Fibroblast of skin of right quadriceps (primary cell): ENCODE measurements at regions not wholly inside any gene's neighbourhood (a gene's known extent, or its start where the extent isn't known, plus 50 kb on each side); places are given as distances from the start of the nearest gene placed in this dataset.

Experiments
- DNase-seq: peaks from one replicate; pipeline ENCODE4 v3.0.0-alpha.2; 2013

DNA sequence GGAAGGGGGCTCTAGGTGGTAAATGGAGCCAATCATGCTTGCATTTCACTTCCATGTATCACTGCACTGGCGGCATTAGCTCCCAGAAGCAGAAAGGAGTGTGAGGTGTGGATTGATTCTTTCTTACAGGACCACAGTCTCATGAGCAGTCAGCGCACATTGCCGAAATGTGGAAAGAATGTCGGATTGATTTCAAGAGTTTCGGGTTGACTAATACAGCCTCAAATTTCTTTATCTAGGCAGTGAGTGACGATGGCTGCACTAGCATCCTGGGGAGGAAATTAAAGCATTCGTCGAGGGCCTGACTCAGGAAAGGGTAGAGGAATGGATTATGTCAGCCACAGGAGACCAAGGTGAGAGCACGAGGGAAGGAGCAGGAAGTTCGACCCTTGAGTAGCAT lies 222.8 kb upstream of the CDYL start:
- no peak for DNase-seq

- no peak for DNase-seq
Measured at GRCh38 chr6:4550227-4550597, 226.0 kb upstream of the CDYL start.

GRCh38 chr6:4549556-4550226 lies 226.5 kb upstream of the CDYL start:
- no peak for DNase-seq

DNA sequence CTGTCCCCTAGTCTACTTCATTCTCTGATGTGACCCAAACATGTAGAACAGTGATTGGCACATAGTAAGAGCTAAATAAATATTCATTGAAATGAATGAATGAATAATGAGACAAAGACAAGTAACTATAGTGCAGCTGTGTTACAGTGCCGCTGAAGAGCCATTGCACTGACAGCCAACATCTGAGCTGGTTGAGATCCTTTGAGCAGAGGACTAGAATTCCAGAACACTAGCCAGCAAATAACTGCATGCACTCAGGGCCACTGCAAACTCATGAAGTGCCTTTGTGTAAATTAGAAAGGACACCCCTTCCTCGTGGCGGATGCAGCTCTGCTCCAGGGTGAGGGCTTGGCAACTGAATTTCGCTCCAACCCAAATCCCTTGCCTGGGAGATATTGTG lies 230.3 kb upstream of the CDYL start:
- no peak for DNase-seq

DNA sequence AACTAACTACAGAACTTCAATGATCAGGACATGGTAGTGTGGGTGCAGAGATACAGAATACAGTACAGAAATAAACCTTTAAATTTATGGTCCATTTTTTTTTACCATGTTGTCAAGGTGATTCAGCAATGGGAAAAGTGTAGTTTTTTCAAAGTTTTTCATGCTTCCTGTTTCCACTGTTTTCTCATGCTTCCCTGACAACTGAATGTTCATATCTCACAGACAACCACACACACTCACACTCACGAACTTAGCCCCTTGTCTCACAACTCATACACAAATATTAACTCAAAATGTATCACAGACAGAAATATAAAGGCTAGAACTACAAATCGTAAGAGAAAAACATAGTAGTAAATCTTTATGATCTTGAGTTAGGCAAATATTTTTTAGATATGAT lies 232.6 kb upstream of the CDYL start:
- DNase-seq, result no peak

DNA sequence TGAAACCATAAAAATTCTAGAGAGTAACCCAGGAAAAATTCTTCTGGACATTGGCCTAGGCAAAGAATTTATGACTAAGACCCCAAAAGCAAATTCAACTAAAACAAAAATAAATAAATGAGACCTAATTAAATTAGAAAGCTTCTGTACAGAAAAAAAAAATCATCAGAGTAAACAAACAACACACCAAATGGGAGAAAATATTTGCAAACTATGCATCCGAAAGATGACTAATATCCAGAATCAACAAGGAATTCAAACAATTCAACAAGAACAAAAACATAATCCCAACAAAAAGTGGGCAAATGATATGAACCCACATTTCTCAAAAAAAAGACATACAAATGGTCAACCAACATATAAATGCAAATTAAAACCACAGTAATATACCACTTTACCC lies 242.6 kb upstream of the CDYL start:
- no peak for DNase-seq

- DNase-seq, result no peak
Measured at GRCh38 chr6:4531406-4531805, 244.8 kb upstream of the CDYL start.

- no peak for DNase-seq
Measured at GRCh38 chr6:4522453-4522852, 253.8 kb upstream of the CDYL start.

DNA sequence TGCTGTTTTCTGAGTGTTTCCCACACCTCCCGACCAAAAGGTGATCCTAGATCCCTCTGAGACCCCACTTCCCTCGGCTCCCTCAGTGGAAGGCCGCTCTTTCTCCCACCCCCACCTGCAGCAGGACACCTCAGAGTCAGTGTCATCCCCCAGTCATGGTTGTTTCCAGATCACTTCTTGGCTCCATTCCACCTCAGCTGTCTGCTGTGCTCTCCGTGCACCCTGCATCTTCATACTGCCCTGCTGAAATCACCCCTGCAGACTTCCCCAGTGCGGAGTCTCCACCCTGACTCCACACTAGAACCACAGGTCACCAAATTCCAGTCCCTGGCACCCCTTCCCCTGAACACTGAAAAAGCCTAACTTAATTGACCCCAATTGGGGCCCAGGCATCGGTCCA lies 255.1 kb upstream of the CDYL start:
- no peak for DNase-seq

DNA sequence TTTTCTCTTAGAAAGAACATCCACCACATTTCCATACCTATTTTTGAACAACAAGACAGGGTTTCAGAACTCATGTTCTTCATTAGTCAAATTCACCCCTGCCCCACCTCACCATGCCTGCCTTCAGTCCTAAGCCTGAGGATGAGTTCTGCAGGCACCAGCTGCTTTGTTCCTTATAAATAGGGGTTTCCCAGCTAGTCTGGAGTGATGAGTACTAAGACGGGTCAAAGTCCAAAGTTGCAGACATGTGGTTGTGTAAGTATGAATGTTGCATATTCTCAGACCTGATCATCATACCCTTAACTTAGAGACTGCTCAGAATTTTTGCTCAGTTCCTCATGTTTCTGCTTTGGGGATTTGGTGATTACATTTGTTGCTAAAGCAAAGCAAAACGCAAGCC lies 257.7 kb upstream of the CDYL start:
- DNase-seq, result peak; percentile 26

- DNase-seq, result no peak
Measured at GRCh38 chr6:4516206-4516605, 260.0 kb upstream of the CDYL start.

- DNase-seq, result no peak
Measured at GRCh38 chr6:4513561-4513960, 262.6 kb upstream of the CDYL start.

GRCh38 chr6:4512051-4512471 lies 264.1 kb upstream of the CDYL start:
- DNase-seq, result no peak

GRCh38 chr6:4511641-4512020 lies 264.6 kb upstream of the CDYL start:
- DNase-seq, result no peak

GRCh38 chr6:4510906-4511640 lies 265.1 kb upstream of the CDYL start:
- no peak for DNase-seq

DNA sequence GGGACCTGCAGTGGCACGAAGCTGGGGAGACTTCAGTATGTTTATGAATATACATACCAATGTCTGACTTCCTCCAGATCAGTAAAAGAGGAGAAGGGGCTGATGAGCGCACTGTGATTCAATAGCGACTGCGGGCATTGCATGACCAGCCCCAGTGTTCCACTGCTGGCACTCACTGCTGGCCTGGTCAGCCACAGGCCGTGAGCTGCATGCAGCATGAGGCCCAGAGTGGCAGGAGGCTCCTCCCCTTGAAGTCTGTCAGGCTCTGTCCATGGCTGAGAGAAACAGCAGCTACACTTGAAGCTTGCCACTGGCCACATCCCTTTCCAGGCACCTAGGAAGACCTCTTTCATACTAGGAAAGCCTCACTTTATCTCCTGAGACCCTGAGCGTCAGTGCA lies 265.9 kb upstream of the CDYL start:
- no peak for DNase-seq

- DNase-seq, result no peak
Measured at GRCh38 chr6:4509506-4509905, 266.7 kb upstream of the CDYL start.

- DNase-seq, result no peak
Measured at GRCh38 chr6:4506792-4507191, 269.4 kb upstream of the CDYL start.

- no peak for DNase-seq
Measured at GRCh38 chr6:4506223-4506622, 270.0 kb upstream of the CDYL start.

DNA sequence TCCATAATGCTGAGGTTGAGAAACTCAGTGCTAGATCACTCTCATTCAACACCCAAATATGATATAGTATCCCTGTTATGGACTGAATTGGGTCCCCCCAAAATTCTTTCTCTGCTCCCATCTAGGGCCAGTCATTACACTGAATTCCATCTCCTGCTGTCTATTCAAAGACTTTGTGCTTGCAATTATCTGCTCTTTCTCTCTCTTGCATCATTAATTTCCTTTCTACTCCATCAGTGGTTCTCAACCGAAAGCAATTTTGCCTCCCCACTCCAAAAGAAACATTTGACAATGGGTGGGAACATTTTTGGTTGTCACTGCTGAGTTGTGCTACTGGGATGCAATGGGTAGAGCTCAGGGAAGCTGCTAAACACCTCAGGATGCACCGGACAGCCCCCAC lies 271.5 kb upstream of the CDYL start:
- no peak for DNase-seq

- no peak for DNase-seq
Measured at GRCh38 chr6:4503700-4504099, 272.5 kb upstream of the CDYL start.

- no peak for DNase-seq
Measured at GRCh38 chr6:4496284-4496683, 279.9 kb upstream of the CDYL start.

DNA sequence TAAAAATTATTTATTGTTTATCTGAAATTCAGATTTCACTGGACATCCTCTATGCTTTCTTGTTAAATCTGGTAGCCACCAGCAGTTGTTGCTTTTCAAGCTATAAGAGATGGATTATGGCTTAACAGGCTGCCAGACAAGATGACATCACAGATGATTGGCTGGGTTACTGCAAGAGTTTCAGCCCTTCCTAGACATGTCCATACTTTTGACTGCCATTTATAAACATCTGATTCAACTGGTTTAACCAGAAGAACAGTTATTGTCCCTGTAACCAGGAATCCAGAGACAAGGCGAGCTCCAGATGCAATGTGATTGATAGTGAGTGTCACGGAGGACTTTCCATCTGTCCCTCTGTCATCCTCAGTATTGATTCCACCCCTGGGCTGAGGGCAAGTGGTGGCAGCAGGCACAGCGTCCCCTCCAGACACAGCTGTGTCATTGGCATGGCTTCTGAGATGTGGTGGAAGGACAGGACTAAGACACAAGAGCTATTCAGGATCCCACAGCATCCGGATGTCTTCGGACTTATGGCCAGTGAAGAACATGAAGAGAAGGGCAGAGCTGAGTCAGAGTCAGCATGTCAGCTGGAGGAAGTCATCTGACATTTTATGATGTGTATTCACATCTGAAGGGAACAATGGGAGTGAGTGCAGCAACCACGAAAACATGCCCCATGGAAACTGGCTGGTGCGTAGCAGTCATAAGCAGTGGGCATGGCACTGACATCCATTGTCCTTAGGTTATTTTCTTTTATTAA lies 284.5 kb upstream of the CDYL start:
- no peak for DNase-seq

DNA sequence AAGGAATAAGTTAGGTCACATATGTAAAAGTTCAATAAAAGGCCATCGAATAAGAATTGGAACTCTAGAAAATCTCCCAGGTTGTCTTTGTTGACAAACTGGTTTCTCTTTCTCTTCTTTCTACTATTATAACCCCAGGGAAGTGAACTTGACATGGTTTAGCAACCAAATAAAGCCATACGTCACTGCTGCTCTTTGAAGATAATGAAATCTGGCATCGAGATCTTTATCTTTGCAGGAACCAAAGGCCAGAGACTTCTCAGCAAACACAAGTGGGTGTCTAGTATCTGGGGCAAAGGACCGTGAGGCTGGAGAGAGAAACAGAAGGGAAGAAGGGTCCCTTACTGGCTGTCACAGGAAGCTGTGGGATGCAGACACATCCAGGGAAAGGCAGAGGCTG lies 286.7 kb upstream of the CDYL start:
- DNase-seq, result no peak
